ENCODE measurements at regions not wholly inside any gene's neighbourhood (a gene's known extent, or its start where the extent isn't known, plus 50 kb on each side); places are given as distances from the start of the nearest gene placed in this dataset.

DNA sequence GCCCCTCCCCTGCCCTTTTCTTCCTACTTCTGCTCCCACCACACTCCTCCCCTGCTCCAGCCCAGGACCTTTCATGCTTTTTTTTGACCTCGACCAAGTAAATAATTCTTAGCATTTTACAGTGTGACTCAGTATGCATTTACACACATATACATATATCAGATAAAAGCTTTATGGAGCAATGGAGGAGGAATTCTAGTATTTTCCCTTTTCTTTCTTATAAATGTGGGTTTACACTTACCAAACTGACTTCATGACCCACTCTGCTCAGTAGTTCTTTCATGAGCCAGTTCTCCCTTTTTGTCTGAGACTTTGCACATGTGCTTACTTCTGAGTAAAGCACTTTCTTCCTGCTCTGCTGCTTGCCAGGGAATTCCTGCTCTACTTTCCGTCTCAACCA is 111.8 kb upstream of the H2AZ1 start:
- no peak overlapping the region for H3K4me2 ChIP-seq (ENCODE audit: insufficient read depth, low read length)
- H3K9ac ChIP-seq (ENCODE audit: insufficient read depth in 1 of 2, low read depth in 2 of 2, low read length in 2 of 2): no peak overlapping the region
- ChIA-PET CTCF (ENCODE audit: low intra/inter-chr PET ratio) (no interaction called here), POLR2A (no interaction called here)
- DNase-seq (ENCODE audit: extremely low read depth in 1 of 4, low spot score in 3 of 4) (no peak), ATAC-seq (no peak), FAIRE-seq (no peak)
- no peaks in the 10 kb centered on the region for H3K9me3 ChIP-seq (replicated peaks; ENCODE audit: control insufficient read depth, insufficient read depth, low read depth, low read length)
- no peak overlapping the region for H2AFZ ChIP-seq (ENCODE audit: low read depth, low read length)
- H3K4me3 ChIP-seq: no peak overlapping the region
- H3K27ac ChIP-seq (ENCODE audit: extremely low read depth, low read depth, low read length): no peak overlapping the region
- H3K4me1 ChIP-seq (replicated peaks in 1 of 2; ENCODE audit: control insufficient read depth in 2 of 2, insufficient read depth in 2 of 2, low read length in 2 of 2): no peaks in the 10 kb centered on the region
- intact Hi-C loops (cut with micrococcal nuclease) (loop anchor here (10.0 kb wide), 1 partner anchor 67 kb away; no protein-coding TSS in a partner anchor), in situ Hi-C loops (cut with MboI) (no loop called here)
- H3K27me3 ChIP-seq (ENCODE audit: control insufficient read depth in 2 of 2, insufficient read depth in 2 of 2, low read length in 2 of 2): no peaks in the 10 kb centered on the region
- no peaks in the 10 kb centered on the region for H4K20me1 ChIP-seq (replicated peaks; ENCODE audit: control insufficient read depth, insufficient read depth, low read length)
- H3K9me1 ChIP-seq (ENCODE audit: control insufficient read depth, insufficient read depth, low read length): no peaks in the 10 kb centered on the region
- WGBS (ENCODE audit: insufficient coverage, low coverage, missing lambda C conversion rate): 6% methylated on average over 2 of the region's 2 CpGs
- H3K36me3 ChIP-seq (ENCODE audit: control insufficient read depth, insufficient read depth, low read length): no peaks in the 10 kb centered on the region
- BruUV-seq (replicated peaks): no TSS peak
- H3K79me2 ChIP-seq (ENCODE audit: control insufficient read depth, insufficient read depth, low read length): no peaks in the 10 kb centered on the region
- TF ChIP-seq RAD21 (CRISPR knock-in tag; conservative IDR thresholded peaks at IDR 0.05 in 1 of 2, IDR thresholded peaks at IDR 0.05 in 1 of 2) (no peak), ZNF696 (CRISPR knock-in tag; conservative IDR thresholded peaks at IDR 0.05) (no peak), BHLHE40 (IDR thresholded peaks at IDR 0.05; ENCODE audit: low read length) (no peak), ZNF143 (CRISPR knock-in tag; IDR thresholded peaks at IDR 0.05) (no peak), CHD2 (IDR thresholded peaks at IDR 0.05; ENCODE audit: low read depth, low read length) (no peak), EHMT2 (IDR thresholded peaks at IDR 0.05) (no peak), U2AF1 (optimal IDR thresholded peaks at IDR 0.05; ENCODE audit: low read depth, low read length) (no peak), TSC22D4 (tag; IDR thresholded peaks at IDR 0.05) (no peak), ZNF133 (CRISPR knock-in tag; IDR thresholded peaks at IDR 0.05) (no peak), NRF1 (conservative IDR thresholded peaks at IDR 0.05 in 1 of 2, IDR thresholded peaks at IDR 0.05 in 1 of 2) (no peak)
- TF ChIP-seq, protein P1, sequence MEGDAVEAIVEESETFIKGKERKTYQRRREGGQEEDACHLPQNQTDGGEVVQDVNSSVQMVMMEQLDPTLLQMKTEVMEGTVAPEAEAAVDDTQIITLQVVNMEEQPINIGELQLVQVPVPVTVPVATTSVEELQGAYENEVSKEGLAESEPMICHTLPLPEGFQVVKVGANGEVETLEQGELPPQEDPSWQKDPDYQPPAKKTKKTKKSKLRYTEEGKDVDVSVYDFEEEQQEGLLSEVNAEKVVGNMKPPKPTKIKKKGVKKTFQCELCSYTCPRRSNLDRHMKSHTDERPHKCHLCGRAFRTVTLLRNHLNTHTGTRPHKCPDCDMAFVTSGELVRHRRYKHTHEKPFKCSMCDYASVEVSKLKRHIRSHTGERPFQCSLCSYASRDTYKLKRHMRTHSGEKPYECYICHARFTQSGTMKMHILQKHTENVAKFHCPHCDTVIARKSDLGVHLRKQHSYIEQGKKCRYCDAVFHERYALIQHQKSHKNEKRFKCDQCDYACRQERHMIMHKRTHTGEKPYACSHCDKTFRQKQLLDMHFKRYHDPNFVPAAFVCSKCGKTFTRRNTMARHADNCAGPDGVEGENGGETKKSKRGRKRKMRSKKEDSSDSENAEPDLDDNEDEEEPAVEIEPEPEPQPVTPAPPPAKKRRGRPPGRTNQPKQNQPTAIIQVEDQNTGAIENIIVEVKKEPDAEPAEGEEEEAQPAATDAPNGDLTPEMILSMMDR (IDR thresholded peaks at IDR 0.05 in 2 of 3, conservative IDR thresholded peaks at IDR 0.05 in 1 of 3; ENCODE audit: insufficient read depth in 2 of 3, low read depth in 1 of 3, low read length in 3 of 3): no peak
- TF ChIP-seq, protein P2, sequence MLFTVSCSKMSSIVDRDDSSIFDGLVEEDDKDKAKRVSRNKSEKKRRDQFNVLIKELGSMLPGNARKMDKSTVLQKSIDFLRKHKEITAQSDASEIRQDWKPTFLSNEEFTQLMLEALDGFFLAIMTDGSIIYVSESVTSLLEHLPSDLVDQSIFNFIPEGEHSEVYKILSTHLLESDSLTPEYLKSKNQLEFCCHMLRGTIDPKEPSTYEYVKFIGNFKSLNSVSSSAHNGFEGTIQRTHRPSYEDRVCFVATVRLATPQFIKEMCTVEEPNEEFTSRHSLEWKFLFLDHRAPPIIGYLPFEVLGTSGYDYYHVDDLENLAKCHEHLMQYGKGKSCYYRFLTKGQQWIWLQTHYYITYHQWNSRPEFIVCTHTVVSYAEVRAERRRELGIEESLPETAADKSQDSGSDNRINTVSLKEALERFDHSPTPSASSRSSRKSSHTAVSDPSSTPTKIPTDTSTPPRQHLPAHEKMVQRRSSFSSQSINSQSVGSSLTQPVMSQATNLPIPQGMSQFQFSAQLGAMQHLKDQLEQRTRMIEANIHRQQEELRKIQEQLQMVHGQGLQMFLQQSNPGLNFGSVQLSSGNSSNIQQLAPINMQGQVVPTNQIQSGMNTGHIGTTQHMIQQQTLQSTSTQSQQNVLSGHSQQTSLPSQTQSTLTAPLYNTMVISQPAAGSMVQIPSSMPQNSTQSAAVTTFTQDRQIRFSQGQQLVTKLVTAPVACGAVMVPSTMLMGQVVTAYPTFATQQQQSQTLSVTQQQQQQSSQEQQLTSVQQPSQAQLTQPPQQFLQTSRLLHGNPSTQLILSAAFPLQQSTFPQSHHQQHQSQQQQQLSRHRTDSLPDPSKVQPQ (CRISPR knock-in tag; IDR thresholded peaks at IDR 0.05; ENCODE audit: borderline replicate concordance): no peak
- TF ChIP-seq, protein P3, sequence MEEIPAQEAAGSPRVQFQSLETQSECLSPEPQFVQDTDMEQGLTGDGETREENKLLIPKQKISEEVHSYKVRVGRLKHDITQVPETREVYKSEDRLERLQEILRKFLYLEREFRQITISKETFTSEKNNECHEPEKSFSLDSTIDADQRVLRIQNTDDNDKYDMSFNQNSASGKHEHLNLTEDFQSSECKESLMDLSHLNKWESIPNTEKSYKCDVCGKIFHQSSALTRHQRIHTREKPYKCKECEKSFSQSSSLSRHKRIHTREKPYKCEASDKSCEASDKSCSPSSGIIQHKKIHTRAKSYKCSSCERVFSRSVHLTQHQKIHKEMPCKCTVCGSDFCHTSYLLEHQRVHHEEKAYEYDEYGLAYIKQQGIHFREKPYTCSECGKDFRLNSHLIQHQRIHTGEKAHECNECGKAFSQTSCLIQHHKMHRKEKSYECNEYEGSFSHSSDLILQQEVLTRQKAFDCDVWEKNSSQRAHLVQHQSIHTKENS (CRISPR knock-in tag; IDR thresholded peaks at IDR 0.05): no peak
- TF ChIP-seq, protein P4, sequence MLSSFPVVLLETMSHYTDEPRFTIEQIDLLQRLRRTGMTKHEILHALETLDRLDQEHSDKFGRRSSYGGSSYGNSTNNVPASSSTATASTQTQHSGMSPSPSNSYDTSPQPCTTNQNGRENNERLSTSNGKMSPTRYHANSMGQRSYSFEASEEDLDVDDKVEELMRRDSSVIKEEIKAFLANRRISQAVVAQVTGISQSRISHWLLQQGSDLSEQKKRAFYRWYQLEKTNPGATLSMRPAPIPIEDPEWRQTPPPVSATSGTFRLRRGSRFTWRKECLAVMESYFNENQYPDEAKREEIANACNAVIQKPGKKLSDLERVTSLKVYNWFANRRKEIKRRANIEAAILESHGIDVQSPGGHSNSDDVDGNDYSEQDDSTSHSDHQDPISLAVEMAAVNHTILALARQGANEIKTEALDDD (IDR thresholded peaks at IDR 0.05): no peak
- TF ChIP-seq, protein P5, sequence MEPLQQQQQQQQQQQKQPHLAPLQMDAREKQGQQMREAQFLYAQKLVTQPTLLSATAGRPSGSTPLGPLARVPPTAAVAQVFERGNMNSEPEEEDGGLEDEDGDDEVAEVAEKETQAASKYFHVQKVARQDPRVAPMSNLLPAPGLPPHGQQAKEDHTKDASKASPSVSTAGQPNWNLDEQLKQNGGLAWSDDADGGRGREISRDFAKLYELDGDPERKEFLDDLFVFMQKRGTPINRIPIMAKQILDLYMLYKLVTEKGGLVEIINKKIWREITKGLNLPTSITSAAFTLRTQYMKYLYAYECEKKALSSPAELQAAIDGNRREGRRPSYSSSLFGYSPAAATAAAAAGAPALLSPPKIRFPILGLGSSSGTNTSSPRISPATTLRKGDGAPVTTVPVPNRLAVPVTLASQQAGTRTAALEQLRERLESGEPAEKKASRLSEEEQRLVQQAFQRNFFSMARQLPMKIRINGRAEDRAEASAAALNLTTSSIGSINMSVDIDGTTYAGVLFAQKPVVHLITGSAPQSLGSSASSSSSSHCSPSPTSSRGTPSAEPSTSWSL (CRISPR knock-in tag; IDR thresholded peaks at IDR 0.05; ENCODE audit: borderline replicate concordance): no peak

Measured in K562 (cell line).